DMS 273 (cell line): ENCODE measurements at regions not wholly inside any gene's neighbourhood (a gene's known extent, or its start where the extent isn't known, plus 50 kb on each side); places are given as distances from the start of the nearest gene placed in this dataset.
"Not testable (repeated sequence)": the region's sequence is repeated elsewhere in the genome, so short reads cannot be mapped to it uniquely, and the experiment has no call there.

Experiments used
- DNase-seq: peaks from one replicate; lab custom pipeline; 2025; ENCODE audit not compliant: unreplicated experiment; lab: John Stamatoyannopoulos, UW

DNA sequence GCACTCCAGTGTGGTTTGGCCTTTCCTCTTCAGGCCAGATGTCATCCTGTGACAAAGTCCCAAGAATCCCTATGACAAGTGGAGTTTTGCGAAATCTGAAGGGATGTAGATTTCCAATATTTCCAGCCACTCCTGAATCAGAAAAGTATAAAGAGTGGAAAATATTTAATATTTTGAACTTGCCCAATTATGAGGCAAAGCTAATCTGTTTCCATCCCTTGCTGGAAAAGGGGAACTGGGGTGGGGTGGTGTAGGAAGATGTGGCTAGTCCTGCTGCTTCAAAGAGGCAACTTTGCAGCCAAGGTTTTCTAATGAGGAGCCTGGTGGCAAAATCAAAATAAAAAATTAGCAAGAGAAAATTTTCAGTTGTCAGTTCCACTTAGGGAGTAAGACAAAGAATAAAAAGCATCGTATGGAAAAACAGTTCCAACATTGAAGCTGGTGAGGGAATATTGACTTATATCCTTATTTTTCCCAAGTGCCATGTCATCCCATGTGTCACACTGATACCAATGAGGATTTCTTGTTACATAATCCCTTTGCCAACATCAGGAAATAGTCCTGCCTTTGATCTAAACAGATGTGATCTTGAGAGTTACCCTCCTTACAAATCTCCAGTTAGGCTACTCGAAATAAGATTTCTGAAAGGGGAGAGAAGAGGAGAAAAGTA lies 480.0 kb upstream of the JARID2 start:
- no peak for DNase-seq

DNA sequence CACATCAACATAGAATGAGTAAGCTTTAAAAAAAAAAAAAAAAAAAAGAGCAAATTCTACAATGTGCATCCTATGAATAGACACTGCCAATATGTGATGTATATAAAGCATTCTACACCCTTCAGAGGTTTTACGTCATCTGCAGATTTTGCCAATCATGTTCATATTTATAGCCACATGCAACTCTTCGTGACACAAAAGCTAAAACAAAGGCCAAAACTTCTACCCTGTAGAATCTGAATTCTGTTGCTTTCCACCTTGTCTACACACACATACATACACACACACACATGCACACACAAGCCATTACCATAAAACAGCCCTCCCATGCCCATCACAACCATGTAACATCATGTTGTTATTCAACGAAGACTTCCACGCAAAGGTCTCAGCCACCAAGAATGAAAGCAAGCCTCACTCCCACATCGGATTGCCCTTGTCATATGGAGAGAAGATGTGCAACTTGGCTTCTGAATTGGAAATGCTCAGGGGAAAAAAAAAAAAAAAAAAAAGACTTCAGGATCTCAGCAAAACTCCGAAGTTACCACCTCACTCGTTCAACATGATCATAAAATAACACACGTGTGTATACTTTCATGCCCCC lies 479.4 kb upstream of the JARID2 start:
- DNase-seq, result no peak

GRCh38 chr6:14767226-14767625 lies 478.6 kb upstream of the JARID2 start:
- DNase-seq, result peak; percentile 54

DNA sequence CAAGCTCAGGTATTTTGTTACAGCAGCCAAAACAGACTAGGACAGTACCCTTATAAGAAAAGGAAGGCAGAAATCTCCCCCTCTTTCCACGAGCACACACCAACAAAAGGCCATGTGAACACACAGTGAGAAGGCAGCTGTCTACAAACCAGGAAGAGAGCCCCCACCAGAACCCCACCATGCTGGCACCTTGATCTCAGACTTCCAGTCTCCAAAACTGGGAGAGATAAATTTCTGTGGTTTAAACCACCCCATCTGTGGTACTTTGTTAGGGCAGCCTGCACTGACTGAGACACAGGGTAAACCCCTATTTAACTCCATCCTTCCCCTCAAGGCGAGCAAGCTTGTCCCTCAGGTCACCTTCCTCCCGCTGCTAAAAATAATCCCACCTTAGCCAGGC lies 475.8 kb upstream of the JARID2 start:
- no peak for DNase-seq

DNA sequence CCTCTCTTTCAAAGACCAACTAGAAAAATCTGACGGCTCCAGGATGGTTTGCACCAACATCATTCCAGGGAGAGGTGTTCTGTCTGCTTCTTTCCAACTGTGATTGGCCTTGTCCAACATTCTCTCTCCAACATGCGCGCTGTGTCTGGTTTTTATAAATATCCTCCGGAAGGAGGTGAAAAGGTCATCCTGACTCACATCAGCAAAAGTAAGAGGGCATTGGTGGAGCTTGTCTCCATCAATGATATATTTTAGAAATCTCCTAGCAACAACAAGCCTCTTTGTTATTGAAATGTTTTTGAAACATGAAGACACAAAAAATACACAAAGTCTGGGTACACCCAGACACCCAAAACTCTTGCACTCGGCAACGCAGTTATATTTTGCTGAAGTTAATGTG lies 475.3 kb upstream of the JARID2 start:
- no peak for DNase-seq

DNA sequence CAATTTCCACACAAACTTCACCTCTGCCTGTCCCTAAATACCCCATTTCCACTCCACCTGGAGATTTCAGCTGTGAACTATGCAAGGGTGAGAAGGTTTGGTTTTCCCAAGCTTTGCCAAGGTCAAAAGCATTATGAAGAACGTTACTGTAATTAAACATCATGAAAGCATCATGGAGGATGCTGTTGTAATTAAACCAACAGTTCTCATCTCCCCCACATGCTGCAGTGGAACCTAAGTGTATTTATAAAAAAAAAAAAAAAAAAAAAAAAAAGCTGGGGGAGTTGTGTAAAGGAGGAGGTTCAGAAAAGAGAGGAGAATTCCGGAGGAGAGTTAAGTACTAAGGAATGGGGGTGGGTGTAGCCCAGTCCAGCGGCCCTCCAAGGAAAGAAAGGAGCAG lies 474.9 kb upstream of the JARID2 start:
- no peak for DNase-seq

DNA sequence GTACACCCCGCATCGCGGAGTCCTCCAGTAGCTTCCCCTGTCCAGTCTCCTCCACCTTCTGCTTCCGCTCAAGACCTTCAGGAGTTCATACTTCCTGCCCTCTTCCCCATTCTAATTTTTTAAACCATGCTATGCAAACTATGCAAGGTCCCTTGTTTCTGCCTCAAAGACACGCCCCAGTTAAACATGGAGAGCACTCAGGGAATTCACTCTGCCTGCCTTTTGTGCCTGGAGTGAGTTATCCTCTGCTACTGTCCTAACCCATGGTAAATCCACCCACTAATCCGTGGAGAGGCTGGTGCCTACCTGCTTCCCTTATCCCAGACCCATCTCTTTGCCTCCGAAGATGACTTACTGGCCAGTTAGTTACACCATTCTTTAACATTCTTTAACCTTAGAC lies 473.7 kb upstream of the JARID2 start:
- no peak for DNase-seq

DNA sequence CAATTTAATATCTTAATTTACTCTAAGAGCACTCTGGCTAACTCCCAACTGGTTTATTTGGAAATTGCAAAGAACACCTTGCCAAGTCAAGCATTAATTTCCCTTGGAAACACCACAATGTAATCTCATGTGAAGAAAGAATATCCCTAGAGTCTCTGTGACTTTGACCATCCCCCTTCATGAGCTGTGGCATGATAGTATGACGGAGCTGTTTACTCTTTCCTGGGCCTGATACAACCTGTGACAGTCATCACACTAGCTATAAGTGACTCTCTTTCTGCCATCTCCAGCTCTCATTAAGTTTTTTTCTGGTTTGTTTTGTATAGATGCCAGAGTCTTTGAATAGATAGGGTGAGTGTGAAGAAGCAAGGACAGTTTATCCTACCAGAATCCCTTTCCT lies 470.3 kb upstream of the JARID2 start:
- DNase-seq, result no peak

DNA sequence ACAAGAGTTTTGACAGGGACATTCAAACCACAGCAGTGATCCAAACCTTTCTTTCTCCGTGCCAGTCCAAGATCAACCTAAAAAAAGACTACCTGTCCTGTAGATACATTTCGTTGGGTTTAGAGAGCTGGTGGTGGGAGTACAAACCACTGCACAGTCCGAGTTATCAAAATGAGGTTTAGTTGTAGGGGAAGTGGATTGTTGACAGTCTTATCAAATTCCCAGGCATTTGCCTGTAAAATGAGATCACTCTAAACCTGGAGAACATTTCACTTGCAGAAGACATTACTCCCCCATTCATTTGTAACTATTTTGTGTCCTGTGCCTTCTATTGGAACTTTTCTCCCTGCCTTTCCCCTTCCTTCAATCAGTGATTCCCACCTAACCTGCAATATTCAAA lies 469.6 kb upstream of the JARID2 start:
- DNase-seq, result no peak

DNA sequence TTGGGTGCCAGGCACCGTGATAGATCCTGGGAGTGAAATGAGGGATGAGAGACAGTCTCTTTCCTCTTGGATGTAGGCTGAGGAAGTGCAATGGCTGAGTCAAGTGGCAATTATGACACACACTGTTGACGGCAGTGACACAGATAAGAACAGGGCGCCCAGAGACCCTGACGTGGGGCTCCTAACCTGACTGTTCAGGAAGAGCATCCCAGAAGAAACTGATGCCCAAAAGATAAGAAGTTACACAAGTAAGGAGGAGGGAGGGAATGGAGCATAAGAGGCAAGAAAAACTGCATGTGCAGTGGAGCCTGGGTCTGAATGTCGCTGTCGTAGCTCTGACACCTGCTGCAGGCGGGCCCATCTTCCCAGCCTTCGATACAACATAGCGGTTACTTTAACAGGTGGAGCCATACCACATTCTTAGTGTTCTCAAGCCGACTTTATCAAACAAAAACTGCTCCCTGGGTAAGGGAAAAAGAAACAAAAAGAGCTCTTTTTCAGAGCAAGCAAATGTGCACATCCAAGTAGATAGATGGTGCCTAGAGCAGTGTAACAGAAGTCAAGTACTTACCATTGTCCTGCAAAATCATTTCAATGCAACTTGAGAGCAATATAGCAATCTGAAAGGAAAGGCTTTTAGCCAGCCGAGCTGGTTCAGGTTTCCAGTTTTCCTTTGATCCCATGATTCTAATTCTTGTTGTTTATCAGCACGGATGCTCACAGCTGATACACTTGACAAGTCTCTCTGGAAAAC lies 463.9 kb upstream of the JARID2 start:
- DNase-seq, result no peak

GRCh38 chr6:14782921-14783464 lies 462.9 kb upstream of the JARID2 start:
- not testable (repeated sequence) for DNase-seq

GRCh38 chr6:14783594-14783993 lies 462.3 kb upstream of the JARID2 start:
- no peak for DNase-seq

DNA sequence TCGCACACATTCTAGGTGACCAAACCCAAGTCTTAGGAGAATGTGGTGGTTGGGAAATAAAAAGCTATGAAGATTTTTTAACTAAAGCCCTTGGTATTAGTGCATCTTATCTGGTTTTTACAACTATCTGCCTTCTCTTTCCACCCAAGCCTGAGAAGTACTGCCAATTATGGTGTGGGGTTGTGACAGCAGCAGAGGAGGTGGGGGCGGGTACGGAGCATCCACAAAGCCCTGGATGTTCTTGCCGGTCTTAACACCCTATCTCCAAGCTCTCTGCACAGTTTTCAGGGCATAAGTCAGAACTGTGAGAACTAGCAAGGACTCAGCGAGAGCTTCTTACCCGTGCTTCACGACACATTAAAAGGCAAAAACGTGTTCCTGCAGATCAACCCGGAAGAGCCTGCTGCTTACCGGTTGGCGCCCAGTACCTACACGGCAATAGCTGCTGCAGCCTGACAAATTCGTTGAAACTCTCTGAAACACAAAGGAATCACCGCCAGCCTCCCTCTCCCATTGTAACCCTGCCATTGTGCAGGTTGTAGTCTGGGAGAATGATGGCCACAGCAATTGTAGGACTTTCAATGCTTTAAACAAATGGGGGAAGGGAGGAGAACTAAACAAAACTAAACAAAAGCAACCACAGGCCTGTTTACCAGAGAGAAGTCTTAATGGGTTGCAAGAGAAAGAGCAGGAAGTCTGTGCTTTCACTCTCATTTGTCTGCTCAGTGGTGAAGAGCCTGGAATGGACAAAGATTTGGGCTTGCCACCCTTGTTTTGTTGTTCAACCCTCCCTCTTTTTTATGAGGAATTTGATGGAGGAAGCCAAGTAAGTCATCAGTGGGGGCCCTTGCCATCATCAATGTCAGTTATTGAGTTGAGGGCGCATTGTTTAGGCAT lies 461.0 kb upstream of the JARID2 start:
- no peak for DNase-seq

DNA sequence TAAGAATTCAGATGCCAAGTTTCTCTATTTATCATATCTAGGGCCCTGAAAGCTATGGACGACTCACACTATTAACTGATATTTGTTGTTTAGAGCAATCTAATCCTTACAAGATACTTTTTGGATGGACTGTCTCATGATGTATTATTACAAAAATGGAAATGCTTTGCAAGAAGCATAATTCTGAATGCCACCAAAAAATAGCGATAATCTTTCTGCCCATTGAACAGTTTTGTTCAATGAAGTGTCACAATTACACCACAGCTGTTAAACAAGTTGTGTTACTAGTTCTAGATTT lies 460.4 kb upstream of the JARID2 start:
- no peak for DNase-seq

GRCh38 chr6:14786008-14786407 lies 459.9 kb upstream of the JARID2 start:
- no peak for DNase-seq

DNA sequence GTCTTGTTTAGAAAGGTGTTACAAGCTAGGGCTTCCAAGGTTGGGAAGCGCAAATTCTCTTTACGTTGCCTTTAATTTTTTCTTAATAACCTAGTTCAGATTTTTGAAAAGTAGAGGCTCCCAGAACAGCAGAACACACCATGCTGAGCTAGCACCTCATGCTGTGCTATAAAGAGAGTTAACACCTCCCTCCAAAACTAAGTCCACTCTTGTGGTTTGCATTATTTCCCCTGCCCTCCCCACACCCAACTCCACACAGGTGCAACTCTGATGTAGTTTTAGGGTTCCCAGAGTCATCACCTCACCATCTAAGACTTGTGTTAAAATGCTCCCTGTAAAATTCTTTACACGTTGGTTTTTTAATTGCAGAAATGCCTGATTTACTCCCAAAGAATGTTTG lies 459.4 kb upstream of the JARID2 start:
- no peak for DNase-seq

DNA sequence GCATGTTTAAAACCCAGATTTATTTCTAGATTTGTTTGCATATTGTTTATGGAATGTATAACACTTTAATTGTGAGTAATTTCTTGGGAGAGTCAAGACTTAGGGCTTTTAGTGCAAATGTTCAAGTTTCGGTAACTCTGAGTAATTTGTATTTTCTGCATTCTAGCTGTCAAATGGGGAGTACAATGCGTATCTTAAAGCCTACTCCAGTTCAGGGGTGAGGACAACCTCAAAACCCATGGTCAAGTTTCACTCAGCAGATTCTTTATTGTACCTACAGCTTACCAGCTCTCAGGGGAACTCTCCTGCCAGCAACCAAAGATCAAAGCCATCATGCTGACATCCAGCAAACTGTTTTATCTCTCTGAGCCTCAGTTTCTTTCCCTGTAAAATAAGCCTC lies 458.6 kb upstream of the JARID2 start:
- no peak for DNase-seq

DNA sequence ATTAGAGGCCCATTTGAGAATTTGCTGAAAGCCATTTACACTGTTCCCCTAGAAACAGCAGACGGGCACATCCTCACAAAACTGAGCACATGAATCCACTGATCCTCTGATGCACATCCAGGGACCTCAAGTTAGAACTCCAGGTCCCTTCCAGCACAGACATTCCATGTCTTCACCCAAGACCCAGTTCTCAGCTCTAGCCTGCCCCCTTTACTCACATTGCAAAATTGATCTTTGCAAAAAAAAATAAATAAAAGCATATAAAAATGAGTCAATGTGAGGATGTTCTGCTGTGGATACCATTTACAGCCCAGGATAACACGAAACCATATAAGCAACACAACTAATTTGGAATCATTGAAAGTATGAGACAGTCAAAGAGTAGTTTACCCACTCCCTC lies 458.2 kb upstream of the JARID2 start:
- DNase-seq, result peak; percentile 8

DNA sequence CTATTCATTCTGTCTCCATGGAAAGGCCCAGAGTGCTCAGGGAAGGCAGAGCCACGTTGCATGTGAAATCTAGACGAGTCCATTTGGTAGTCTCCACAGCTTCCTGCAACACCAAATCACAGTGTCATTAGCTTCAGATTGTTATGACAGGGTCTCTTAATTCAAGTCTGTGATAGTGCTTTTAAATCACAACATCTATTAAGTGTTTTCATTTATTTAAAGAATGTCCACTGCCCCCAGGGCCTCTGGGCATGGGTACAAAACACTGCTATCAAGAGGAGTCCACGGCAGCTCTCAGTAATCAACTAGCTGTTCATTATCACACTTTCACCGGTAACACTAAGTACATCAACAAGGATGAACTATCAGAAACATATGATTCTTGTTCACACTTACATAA lies 455.9 kb upstream of the JARID2 start:
- no peak for DNase-seq

- DNase-seq, result no peak
Measured at GRCh38 chr6:14790976-14791375, 454.9 kb upstream of the JARID2 start.

DNA sequence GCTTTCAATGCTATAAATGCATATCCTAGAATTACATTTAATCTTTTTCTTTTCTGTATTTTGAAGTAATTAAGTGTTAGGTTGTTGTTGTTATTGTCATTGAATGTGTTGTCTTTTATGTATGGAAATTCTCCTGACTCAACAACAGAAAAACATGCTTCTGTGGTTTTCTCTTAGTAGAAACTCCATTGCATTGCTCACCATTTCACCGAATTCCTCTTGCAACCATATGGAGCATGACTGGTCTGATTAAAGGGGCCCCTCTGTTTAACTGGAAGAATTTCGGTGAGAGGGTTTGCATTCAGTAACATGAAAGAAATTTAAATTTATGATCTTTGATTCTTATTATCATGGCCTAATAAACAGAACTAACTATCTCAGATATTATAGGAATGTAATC lies 454.3 kb upstream of the JARID2 start:
- DNase-seq, result peak; percentile 19
